22Rv1 (cell line): ENCODE measurements at regions not wholly inside any gene's neighbourhood (a gene's known extent, or its start where the extent isn't known, plus 50 kb on each side); places are given as distances from the start of the nearest gene placed in this dataset.

Experiments
- CTCF ChIP-seq: fragments of 450-650 bp; IDR thresholded peaks from 2 replicates; pipeline ENCODE4 v1.5.1; 2017; ENCODE audit warnings: mild to moderate bottlenecking
- ZFX ChIP-seq: fragments of 450-650 bp; IDR thresholded peaks from 2 replicates; pipeline ENCODE4 v1.6.1; 2017; ENCODE audit warnings: antibody characterized with exemption, borderline replicate concordance

DNA sequence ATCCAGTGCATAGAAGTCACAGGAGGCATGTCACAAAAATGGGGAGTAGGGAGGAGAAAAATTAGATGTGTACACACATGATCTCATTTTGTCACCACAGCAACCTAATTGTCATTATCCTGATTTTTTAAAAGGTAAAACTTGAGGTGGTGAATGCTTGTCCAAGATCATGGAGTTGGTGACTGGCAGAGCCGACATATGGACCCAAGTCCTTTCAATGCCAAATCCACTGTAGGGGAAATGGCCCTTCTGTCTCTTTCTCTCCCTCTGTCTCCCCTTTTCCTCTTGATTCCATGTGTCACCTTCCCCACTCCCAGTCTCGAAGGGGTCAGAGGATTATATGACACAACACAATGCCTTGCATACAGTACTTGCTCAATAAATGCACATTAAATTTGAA, 65.7 kb upstream of the JUN start:
- TF ChIP-seq CTCF (no peak), ZFX (no peak)
